Endothelial cell of umbilical vein (primary cell): ENCODE measurements at regions not wholly inside any gene's neighbourhood (a gene's known extent, or its start where the extent isn't known, plus 50 kb on each side); places are given as distances from the start of the nearest gene placed in this dataset.

Experiments
- BruUV-seq: library from RNA; stranded (reverse); fragments of 400-500 nt; replicated peaks from 2 replicates; lab custom pipeline; 2021; lab: Mats Ljungman, UMichigan
- CTCF ChIA-PET: fragments of 300-600, 350-600 bp; sonication (Branson Sonifier 250); formaldehyde crosslinking; loops from one replicate; lab custom pipeline; 2021; ENCODE audit warnings: antibody characterized with exemption, inconsistent platforms; lab: Charles Lee
- POLR2A ChIA-PET: fragments of 300-600, 350-600 bp; sonication (Branson Sonifier 250); formaldehyde crosslinking; loops from one replicate; lab custom pipeline; 2021; ENCODE audit warnings: antibody characterized with exemption, inconsistent platforms; lab: Charles Lee
- DNase-seq: peaks from one replicate; pipeline ENCODE4 v3.0.0-alpha.2; 2011; ENCODE audit warnings: low read depth, low spot score
- FAIRE-seq: peaks from 2 replicates; lab custom pipeline; 2011; peaks lifted over from hg19 to GRCh38; lab: Jason Lieb, UNC
- H2AFZ ChIP-seq: 2 replicates; pipeline ENCODE4 v1.6.0; 2012; ENCODE audit warnings: low read depth, low read length, control low read depth, inconsistent platforms
- H3K27ac ChIP-seq: 2 replicates; pipeline ENCODE4 v1.5.1; 2011; ENCODE audit warnings: low read depth, mild to moderate bottlenecking, control low read depth, low read length, moderate library complexity; ENCODE audit not compliant: insufficient read depth
- H3K27me3 ChIP-seq, 2 experiments: 2 replicates each; pipeline versions ENCODE4 v1.6.0 to v1.6.1; 2011; ENCODE audit warnings: low read length in 2 of 2, mixed read lengths in 1 of 2; ENCODE audit not compliant: control insufficient read depth in 2 of 2, insufficient read depth in 2 of 2
- H3K36me3 ChIP-seq, 2 experiments: 2 replicates in 1 of 2; 3 replicates in 1 of 2; pipeline ENCODE4 v1.5.1; 2011; ENCODE audit warnings: low read length in 2 of 2, mild to moderate bottlenecking in 1 of 2, moderate library complexity in 1 of 2; ENCODE audit not compliant: control insufficient read depth in 2 of 2, insufficient read depth in 2 of 2; ENCODE audit errors: extremely low read depth in 1 of 2
- H3K4me1 ChIP-seq: 3 replicates; pipeline ENCODE4 v1.5.1; 2011; ENCODE audit warnings: mild to moderate bottlenecking, low read length; ENCODE audit not compliant: control insufficient read depth, insufficient read depth; ENCODE audit errors: extremely low read depth
- H3K4me2 ChIP-seq: 2 replicates; pipeline ENCODE4 v1.6.1; 2011; ENCODE audit warnings: low read length, control low read depth, mixed read lengths; ENCODE audit not compliant: insufficient read depth
- H3K4me3 ChIP-seq, 3 experiments: fragments of 200-600 bp in 1 of 3; sonication (generic), shearing (Covaris generic) in 1 of 3; replicated peaks in 1 of 3; 2 replicates each; pipeline ENCODE4 v1.5.1; 2011 to 2016; ENCODE audit warnings: control low read depth in 3 of 3, low read length in 3 of 3, mild to moderate bottlenecking in 2 of 3, inconsistent platforms in 1 of 3, low read depth in 1 of 3, moderate library complexity in 1 of 3; ENCODE audit not compliant: insufficient read depth in 1 of 3
- H3K79me2 ChIP-seq: 2 replicates; pipeline ENCODE4 v1.6.0; 2012; ENCODE audit warnings: low read length, inconsistent platforms; ENCODE audit not compliant: control insufficient read depth, insufficient read depth
- H3K9ac ChIP-seq: replicated peaks from 2 replicates; pipeline ENCODE3; 2011; ENCODE audit warnings: low read length, control low read depth; ENCODE audit not compliant: insufficient read depth; ENCODE audit errors: extremely low read depth
- H3K9me1 ChIP-seq: replicated peaks from 3 replicates; pipeline ENCODE4 v1.6.0; 2011; ENCODE audit warnings: mild to moderate bottlenecking, low read length; ENCODE audit not compliant: control insufficient read depth, insufficient read depth; ENCODE audit errors: extremely low read depth
- H3K9me3 ChIP-seq: replicated peaks from 2 replicates; pipeline ENCODE4 v1.5.1; 2012; ENCODE audit warnings: low read length, inconsistent platforms; ENCODE audit not compliant: control insufficient read depth, insufficient read depth
- H4K20me1 ChIP-seq: replicated peaks from 2 replicates; pipeline ENCODE3; 2011; ENCODE audit warnings: mild to moderate bottlenecking, low read length; ENCODE audit not compliant: control insufficient read depth, insufficient read depth; ENCODE audit errors: extremely low read depth
- CTCF ChIP-seq, 2 donors: IDR thresholded peaks; 1 replicate in 1 of 2; 2 replicates in 1 of 2; pipeline ENCODE4 v1.5.1; 2011; ENCODE audit warnings: low read length in 2 of 2, mild to moderate bottlenecking in 2 of 2, moderate library complexity in 2 of 2, control low read depth in 1 of 2, inconsistent platforms in 1 of 2, low read depth in 1 of 2; ENCODE audit not compliant: insufficient read depth in 1 of 2; ENCODE audit errors: extremely low read depth in 1 of 2
- EZH2 ChIP-seq: IDR thresholded peaks from 2 replicates; pipeline ENCODE4 v1.6.1; 2012; ENCODE audit warnings: borderline replicate concordance, low read depth, mild to moderate bottlenecking, moderate library complexity, low read length, inconsistent platforms; ENCODE audit not compliant: severe bottlenecking
- FOS ChIP-seq: IDR thresholded peaks from 2 replicates; pipeline ENCODE4 v1.6.1; 2011; ENCODE audit warnings: mild to moderate bottlenecking, low read length, moderate library complexity, borderline replicate concordance; ENCODE audit not compliant: insufficient read depth
- GATA2 ChIP-seq: IDR thresholded peaks from 2 replicates; pipeline ENCODE4 v1.7.0; 2011; ENCODE audit warnings: low read depth, mild to moderate bottlenecking, moderate library complexity, mixed read lengths, low read length; ENCODE audit not compliant: insufficient read length, insufficient read depth
- JUN ChIP-seq: IDR thresholded peaks from 2 replicates; pipeline ENCODE4 v1.6.1; 2011; ENCODE audit warnings: borderline replicate concordance, low read depth; ENCODE audit not compliant: insufficient read length, insufficient read depth
- MAX ChIP-seq: IDR thresholded peaks from 2 replicates; pipeline ENCODE4 v1.6.1; 2011; ENCODE audit not compliant: insufficient read depth, insufficient read length
- MYC ChIP-seq: IDR thresholded peaks from one replicate; pipeline ENCODE4 v1.6.1; 2011; ENCODE audit warnings: mild to moderate bottlenecking, low read depth, low read length
- POLR2A ChIP-seq: IDR thresholded peaks from 2 replicates; pipeline ENCODE4 v1.6.1; 2012; ENCODE audit warnings: low read depth, mild to moderate bottlenecking, control low read depth, low read length
- POLR2AphosphoS5 ChIP-seq: IDR thresholded peaks from 2 replicates; pipeline ENCODE4 v1.6.1; 2012; ENCODE audit warnings: low read depth, mild to moderate bottlenecking, control low read depth, low read length, moderate library complexity; ENCODE audit not compliant: insufficient read depth
- dilution Hi-C: fragments of 300-500 bp; cut with MboI; formaldehyde crosslinking; loops from one replicate; pipeline ENCODE4 v1.15.0; 2019; ENCODE audit warnings: low sequenced_read_pairs; ENCODE audit not compliant: extremely low pct_ligation_motif_present
- intact Hi-C: fragments of 100-400 bp; cut with micrococcal nuclease; formaldehyde crosslinking; loops from one replicate; pipeline ENCODE4 v1.10.0; 2022

- POLR2A ChIA-PET: no interaction called here
- no TSS peak for BruUV-seq
These were observed 54.6 kb downstream of the FRMPD3 start for GRCh38 chrX:107504006-107504405.

More at GRCh38 chrX:107504006-107504405, 54.6 kb downstream of the FRMPD3 start:
- no peaks in the 10 kb centered on the region for H3K9me3 ChIP-seq
- no peaks in the 10 kb centered on the region for H3K9me1 ChIP-seq
- no peak overlapping the region for H3K4me3 ChIP-seq
- no peak overlapping the region for H3K27ac ChIP-seq
- no peaks in the 10 kb centered on the region for H4K20me1 ChIP-seq
- H2AFZ ChIP-seq: no peak overlapping the region
- FAIRE-seq (no peak), DNase-seq (no peak)
- no peaks in the 10 kb centered on the region for H3K36me3 ChIP-seq
- intact Hi-C loops (no loop called here), dilution Hi-C loops (no loop called here)
- CTCF ChIA-PET: no interaction called here
- TF ChIP-seq FOS (no peak), CTCF (IDR thresholded peaks at IDR 0.05; ENCODE audit: extremely low read depth in 1 of 2, insufficient read depth in 1 of 2, low read depth in 1 of 2, low read length in 2 of 2) (no peak), MYC (no peak), POLR2AphosphoS5 (no peak), MAX (no peak), EZH2 (no peak), JUN (no peak), POLR2A (no peak), GATA2 (no peak)
- H3K4me2 ChIP-seq: no peak overlapping the region
- H3K79me2 ChIP-seq: no peaks in the 10 kb centered on the region
- H3K9ac ChIP-seq: no peak overlapping the region
- H3K27me3 ChIP-seq: peaks cover 26 to 30% of the 10 kb centered on the region in 2 experiments
- no peaks in the 10 kb centered on the region for H3K4me1 ChIP-seq
